GM23338 (cell line): ENCODE measurements at regions not wholly inside any gene's neighbourhood (a gene's known extent, or its start where the extent isn't known, plus 50 kb on each side); places are given as distances from the start of the nearest gene placed in this dataset.

Experiments used
- ATAC-seq: fragments of 200-7000 bp; cut with Tn5 transposase; 3 replicates; pipeline ENCODE4 v1.9.1; 2020
- DNase-seq: peaks from one replicate; pipeline ENCODE4 v3.0.0-alpha.2; 2015; ENCODE audit warnings: low spot score
- H2AFZ ChIP-seq: fragments of 200-600 bp; sonication (generic); 2 replicates; pipeline ENCODE4 v1.8.0; 2016; ENCODE audit warnings: antibody characterized with exemption, mild to moderate bottlenecking, moderate library complexity
- H3F3A ChIP-seq: fragments of 200-600 bp; sonication (generic); replicated peaks from 2 replicates; pipeline ENCODE4 v1.8.0; 2017; ENCODE audit warnings: antibody characterized with exemption, mixed run types, low read depth
- H3K27ac ChIP-seq: fragments of 200-600 bp; sonication (generic); 2 replicates; pipeline ENCODE4 v1.6.1; 2016; ENCODE audit warnings: low read depth
- H3K27me3 ChIP-seq: fragments of 200-600 bp; sonication (generic); 2 replicates; pipeline ENCODE4 v1.8.0; 2016; ENCODE audit warnings: mild to moderate bottlenecking, mixed run types, moderate library complexity; ENCODE audit not compliant: insufficient read depth
- H3K36me3 ChIP-seq: fragments of 200-600 bp; sonication (generic); 2 replicates; pipeline ENCODE4 v1.8.0; 2016; ENCODE audit warnings: mild to moderate bottlenecking; ENCODE audit not compliant: insufficient read depth
- H3K4me1 ChIP-seq: fragments of 200-600 bp; sonication (generic); 2 replicates; pipeline ENCODE4 v1.8.0; 2016; ENCODE audit warnings: mild to moderate bottlenecking, moderate library complexity; ENCODE audit not compliant: insufficient read depth
- H3K4me2 ChIP-seq: fragments of 200-600 bp; sonication (generic); 2 replicates; pipeline ENCODE4 v1.7.1; 2017; ENCODE audit warnings: mixed run types
- H3K4me3 ChIP-seq: fragments of 200-600 bp; sonication (generic); 2 replicates; pipeline ENCODE4 v1.6.1; 2016; ENCODE audit warnings: mixed run types
- H3K79me2 ChIP-seq: fragments of 200-600 bp; sonication (generic); replicated peaks from 2 replicates; pipeline ENCODE4 v1.8.0; 2017; ENCODE audit warnings: mild to moderate bottlenecking; ENCODE audit not compliant: insufficient read depth
- H3K9me2 ChIP-seq: fragments of 200-600 bp; sonication (generic); 2 replicates; pipeline ENCODE4 v1.8.0; 2017; ENCODE audit not compliant: insufficient read depth
- H4K20me1 ChIP-seq: fragments of 200-600 bp; sonication (generic); replicated peaks from 2 replicates; pipeline ENCODE4 v1.8.0; 2017; ENCODE audit warnings: mild to moderate bottlenecking; ENCODE audit not compliant: insufficient read depth
- H3K27ac Mint-ChIP-seq: 2 replicates; pipeline ENCODE4 v1.8.0; 2020; ENCODE audit warnings: inconsistent platforms, mild to moderate bottlenecking, moderate library complexity, mixed read lengths
- H3K27me3 Mint-ChIP-seq: 3 replicates; pipeline ENCODE4 v1.8.0; 2022; ENCODE audit warnings: low read depth, mild to moderate bottlenecking, moderate library complexity, mixed read lengths, inconsistent platforms; ENCODE audit not compliant: insufficient read depth, poor library complexity
- H3K36me3 Mint-ChIP-seq: 3 replicates; pipeline ENCODE4 v1.8.0; 2021; ENCODE audit warnings: low read depth, mild to moderate bottlenecking, inconsistent platforms, moderate library complexity, mixed read lengths
- H3K4me1 Mint-ChIP-seq: 3 replicates; pipeline ENCODE4 v1.8.0; 2020; ENCODE audit warnings: mild to moderate bottlenecking, inconsistent platforms, mixed read lengths
- H3K4me3 Mint-ChIP-seq: 3 replicates; pipeline ENCODE4 v1.8.0; 2021; ENCODE audit warnings: moderate library complexity, mild to moderate bottlenecking, inconsistent platforms, mixed read lengths
- H3K9me3 Mint-ChIP-seq: 3 replicates; pipeline ENCODE4 v1.8.0; 2020; ENCODE audit warnings: moderate library complexity, mild to moderate bottlenecking, inconsistent platforms, mixed read lengths
- CREB1 ChIP-seq: fragments of 250-450 bp; sonication (Bioruptor Pico); IDR thresholded peaks from 2 replicates; pipeline ENCODE4 v1.5.0; 2020; ENCODE audit warnings: low read depth, mild to moderate bottlenecking, moderate library complexity
- ETS1 ChIP-seq: IDR thresholded peaks from 2 replicates; pipeline ENCODE4 v1.6.1; 2016; ENCODE audit warnings: antibody characterized with exemption
- EZH2 ChIP-seq: fragments of 200-600 bp; sonication (generic); IDR thresholded peaks from one replicate; pipeline ENCODE4 v1.8.0; 2017; ENCODE audit warnings: antibody characterized with exemption, mild to moderate bottlenecking, low read depth; ENCODE audit not compliant: unreplicated experiment
- EZH2phosphoT487 ChIP-seq: fragments of 200-600 bp; sonication (generic); IDR thresholded peaks from one replicate; pipeline ENCODE4 v1.8.1; 2018; ENCODE audit warnings: antibody characterized with exemption; ENCODE audit not compliant: unreplicated experiment
- JUNB ChIP-seq: IDR thresholded peaks from one replicate; pipeline ENCODE4 v1.6.1; 2016; ENCODE audit warnings: antibody characterized with exemption; ENCODE audit not compliant: unreplicated experiment
- NANOG ChIP-seq: IDR thresholded peaks from 2 replicates; pipeline ENCODE4 v1.6.1; 2016; ENCODE audit warnings: antibody characterized with exemption, borderline replicate concordance
- POLR2AphosphoS5 ChIP-seq: IDR thresholded peaks from 2 replicates; pipeline ENCODE4 v1.6.1; 2016; ENCODE audit warnings: antibody characterized with exemption, low read depth
- STAT1 ChIP-seq: IDR thresholded peaks from one replicate; pipeline ENCODE4 v1.6.1; 2016; ENCODE audit warnings: antibody characterized with exemption; ENCODE audit not compliant: unreplicated experiment
- ZNF114 ChIP-seq: fragments of 250-450 bp; sonication (Bioruptor Pico); IDR thresholded peaks from 2 replicates; pipeline ENCODE4 v1.5.0; 2020; ENCODE audit warnings: mild to moderate bottlenecking, moderate library complexity
- ZNF331 ChIP-seq: fragments of 250-450 bp; sonication (Bioruptor Pico); IDR thresholded peaks from 2 replicates; pipeline ENCODE4 v1.5.0; 2020; ENCODE audit warnings: low read depth, mild to moderate bottlenecking, moderate library complexity
- TF ChIP-seq, protein P1 (sequence below): IDR thresholded peaks from one replicate; pipeline ENCODE4 v1.6.1; 2018; ENCODE audit warnings: antibody characterized with exemption; ENCODE audit not compliant: unreplicated experiment
- TF ChIP-seq, protein P2 (sequence below): fragments of 250-450 bp; sonication (Bioruptor Pico); IDR thresholded peaks from 2 replicates; pipeline ENCODE4 v1.5.0; 2020; ENCODE audit warnings: mild to moderate bottlenecking, moderate library complexity

DNA sequence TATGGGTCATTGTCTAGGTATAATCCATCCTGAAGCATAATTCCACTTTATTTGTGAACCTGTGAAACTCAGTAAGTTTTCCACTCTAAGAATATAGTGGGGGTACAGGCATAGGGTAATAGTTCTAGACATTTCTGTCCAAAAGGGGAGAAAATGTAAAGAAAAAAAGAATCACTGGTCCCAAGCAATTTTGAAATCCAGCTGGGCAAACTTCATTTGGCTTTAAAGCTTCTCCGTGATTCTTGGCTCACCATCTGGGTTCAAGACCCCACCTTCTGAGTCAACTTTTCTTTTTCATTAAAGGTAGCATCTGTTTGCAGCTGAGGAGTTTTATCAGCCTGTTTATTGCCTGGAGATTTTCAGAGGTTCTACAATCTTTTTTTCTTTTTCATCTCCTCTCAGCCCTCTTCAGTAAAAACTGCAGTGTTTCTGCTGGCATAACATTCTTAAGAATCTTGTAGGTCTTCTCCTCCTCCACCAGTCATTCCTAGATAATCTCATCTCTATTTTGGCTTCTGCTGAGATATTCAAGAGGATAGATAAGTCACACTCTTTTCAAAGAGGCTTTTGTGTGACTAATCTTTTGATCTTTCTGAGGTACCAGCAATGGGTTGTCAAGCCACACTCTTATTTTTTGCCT is 126.1 kb upstream of the PITX1 start:
- Mint-ChIP-seq H3K27me3 (peaks cover 4% of the 10 kb centered on the region), H3K4me3 (no peak overlapping the region), H3K9me3 (peaks cover 14% of the 10 kb centered on the region), H3K36me3 (no peaks in the 10 kb centered on the region), H3K4me1 (no peaks in the 10 kb centered on the region), H3K27ac (no peak overlapping the region)
- Histone ChIP-seq H3F3A (no peaks in the 10 kb centered on the region), H2AFZ (no peak overlapping the region), H3K27me3 (no peaks in the 10 kb centered on the region), H3K79me2 (no peaks in the 10 kb centered on the region), H4K20me1 (no peaks in the 10 kb centered on the region), H3K4me3 (no peak overlapping the region), H3K27ac (no peak overlapping the region), H3K36me3 (no peaks in the 10 kb centered on the region), H3K9me2 (peaks cover 6% of the 10 kb centered on the region; the same call in 1 of the 2 replicates), H3K4me1 (no peaks in the 10 kb centered on the region), H3K4me2 (no peak overlapping the region)
- ATAC-seq (no peak), DNase-seq (no peak)
- TF ChIP-seq EZH2 (no peak), ZNF331 (no peak), EZH2phosphoT487 (no peak), POLR2AphosphoS5 (no peak), NANOG (no peak), JUNB (no peak), CREB1 (CRISPR knock-in tag) (no peak), STAT1 (no peak), ZNF114 (CRISPR knock-in tag) (no peak), ETS1 (no peak)
- TF ChIP-seq, protein P1, sequence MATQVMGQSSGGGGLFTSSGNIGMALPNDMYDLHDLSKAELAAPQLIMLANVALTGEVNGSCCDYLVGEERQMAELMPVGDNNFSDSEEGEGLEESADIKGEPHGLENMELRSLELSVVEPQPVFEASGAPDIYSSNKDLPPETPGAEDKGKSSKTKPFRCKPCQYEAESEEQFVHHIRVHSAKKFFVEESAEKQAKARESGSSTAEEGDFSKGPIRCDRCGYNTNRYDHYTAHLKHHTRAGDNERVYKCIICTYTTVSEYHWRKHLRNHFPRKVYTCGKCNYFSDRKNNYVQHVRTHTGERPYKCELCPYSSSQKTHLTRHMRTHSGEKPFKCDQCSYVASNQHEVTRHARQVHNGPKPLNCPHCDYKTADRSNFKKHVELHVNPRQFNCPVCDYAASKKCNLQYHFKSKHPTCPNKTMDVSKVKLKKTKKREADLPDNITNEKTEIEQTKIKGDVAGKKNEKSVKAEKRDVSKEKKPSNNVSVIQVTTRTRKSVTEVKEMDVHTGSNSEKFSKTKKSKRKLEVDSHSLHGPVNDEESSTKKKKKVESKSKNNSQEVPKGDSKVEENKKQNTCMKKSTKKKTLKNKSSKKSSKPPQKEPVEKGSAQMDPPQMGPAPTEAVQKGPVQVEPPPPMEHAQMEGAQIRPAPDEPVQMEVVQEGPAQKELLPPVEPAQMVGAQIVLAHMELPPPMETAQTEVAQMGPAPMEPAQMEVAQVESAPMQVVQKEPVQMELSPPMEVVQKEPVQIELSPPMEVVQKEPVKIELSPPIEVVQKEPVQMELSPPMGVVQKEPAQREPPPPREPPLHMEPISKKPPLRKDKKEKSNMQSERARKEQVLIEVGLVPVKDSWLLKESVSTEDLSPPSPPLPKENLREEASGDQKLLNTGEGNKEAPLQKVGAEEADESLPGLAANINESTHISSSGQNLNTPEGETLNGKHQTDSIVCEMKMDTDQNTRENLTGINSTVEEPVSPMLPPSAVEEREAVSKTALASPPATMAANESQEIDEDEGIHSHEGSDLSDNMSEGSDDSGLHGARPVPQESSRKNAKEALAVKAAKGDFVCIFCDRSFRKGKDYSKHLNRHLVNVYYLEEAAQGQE, result no peak
- TF ChIP-seq, protein P2, sequence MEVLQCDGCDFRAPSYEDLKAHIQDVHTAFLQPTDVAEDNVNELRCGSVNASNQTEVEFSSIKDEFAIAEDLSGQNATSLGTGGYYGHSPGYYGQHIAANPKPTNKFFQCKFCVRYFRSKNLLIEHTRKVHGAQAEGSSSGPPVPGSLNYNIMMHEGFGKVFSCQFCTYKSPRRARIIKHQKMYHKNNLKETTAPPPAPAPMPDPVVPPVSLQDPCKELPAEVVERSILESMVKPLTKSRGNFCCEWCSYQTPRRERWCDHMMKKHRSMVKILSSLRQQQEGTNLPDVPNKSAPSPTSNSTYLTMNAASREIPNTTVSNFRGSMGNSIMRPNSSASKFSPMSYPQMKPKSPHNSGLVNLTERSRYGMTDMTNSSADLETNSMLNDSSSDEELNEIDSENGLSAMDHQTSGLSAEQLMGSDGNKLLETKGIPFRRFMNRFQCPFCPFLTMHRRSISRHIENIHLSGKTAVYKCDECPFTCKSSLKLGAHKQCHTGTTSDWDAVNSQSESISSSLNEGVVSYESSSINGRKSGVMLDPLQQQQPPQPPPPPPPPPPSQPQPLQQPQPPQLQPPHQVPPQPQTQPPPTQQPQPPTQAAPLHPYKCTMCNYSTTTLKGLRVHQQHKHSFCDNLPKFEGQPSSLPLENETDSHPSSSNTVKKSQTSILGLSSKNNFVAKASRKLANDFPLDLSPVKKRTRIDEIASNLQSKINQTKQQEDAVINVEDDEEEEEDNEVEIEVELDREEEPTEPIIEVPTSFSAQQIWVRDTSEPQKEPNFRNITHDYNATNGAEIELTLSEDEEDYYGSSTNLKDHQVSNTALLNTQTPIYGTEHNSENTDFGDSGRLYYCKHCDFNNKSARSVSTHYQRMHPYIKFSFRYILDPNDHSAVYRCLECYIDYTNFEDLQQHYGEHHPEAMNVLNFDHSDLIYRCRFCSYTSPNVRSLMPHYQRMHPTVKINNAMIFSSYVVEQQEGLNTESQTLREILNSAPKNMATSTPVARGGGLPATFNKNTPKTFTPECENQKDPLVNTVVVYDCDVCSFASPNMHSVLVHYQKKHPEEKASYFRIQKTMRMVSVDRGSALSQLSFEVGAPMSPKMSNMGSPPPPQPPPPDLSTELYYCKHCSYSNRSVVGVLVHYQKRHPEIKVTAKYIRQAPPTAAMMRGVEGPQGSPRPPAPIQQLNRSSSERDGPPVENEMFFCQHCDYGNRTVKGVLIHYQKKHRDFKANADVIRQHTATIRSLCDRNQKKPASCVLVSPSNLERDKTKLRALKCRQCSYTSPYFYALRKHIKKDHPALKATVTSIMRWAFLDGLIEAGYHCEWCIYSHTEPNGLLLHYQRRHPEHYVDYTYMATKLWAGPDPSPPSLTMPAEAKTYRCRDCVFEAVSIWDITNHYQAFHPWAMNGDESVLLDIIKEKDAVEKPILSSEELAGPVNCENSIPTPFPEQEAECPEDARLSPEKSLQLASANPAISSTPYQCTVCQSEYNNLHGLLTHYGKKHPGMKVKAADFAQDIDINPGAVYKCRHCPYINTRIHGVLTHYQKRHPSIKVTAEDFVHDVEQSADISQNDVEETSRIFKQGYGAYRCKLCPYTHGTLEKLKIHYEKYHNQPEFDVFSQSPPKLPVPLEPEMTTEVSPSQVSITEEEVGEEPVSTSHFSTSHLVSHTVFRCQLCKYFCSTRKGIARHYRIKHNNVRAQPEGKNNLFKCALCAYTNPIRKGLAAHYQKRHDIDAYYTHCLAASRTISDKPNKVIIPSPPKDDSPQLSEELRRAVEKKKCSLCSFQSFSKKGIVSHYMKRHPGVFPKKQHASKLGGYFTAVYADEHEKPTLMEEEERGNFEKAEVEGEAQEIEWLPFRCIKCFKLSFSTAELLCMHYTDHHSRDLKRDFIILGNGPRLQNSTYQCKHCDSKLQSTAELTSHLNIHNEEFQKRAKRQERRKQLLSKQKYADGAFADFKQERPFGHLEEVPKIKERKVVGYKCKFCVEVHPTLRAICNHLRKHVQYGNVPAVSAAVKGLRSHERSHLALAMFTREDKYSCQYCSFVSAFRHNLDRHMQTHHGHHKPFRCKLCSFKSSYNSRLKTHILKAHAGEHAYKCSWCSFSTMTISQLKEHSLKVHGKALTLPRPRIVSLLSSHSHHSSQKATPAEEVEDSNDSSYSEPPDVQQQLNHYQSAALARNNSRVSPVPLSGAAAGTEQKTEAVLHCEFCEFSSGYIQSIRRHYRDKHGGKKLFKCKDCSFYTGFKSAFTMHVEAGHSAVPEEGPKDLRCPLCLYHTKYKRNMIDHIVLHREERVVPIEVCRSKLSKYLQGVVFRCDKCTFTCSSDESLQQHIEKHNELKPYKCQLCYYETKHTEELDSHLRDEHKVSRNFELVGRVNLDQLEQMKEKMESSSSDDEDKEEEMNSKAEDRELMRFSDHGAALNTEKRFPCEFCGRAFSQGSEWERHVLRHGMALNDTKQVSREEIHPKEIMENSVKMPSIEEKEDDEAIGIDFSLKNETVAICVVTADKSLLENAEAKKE, result no peak
